DND-41 (cell line): ENCODE measurements at regions not wholly inside any gene's neighbourhood (a gene's known extent, or its start where the extent isn't known, plus 50 kb on each side); places are given as distances from the start of the nearest gene placed in this dataset.

ENCODE experiments used
- EZH2 ChIP-seq: IDR thresholded peaks from 3 replicates; pipeline ENCODE4 v1.6.1; 2012; ENCODE audit warnings: borderline replicate concordance, low read depth, mild to moderate bottlenecking, moderate library complexity, low read length, inconsistent platforms; ENCODE audit not compliant: severe bottlenecking
- TF ChIP-seq, protein P1 (sequence below): IDR thresholded peaks from 2 replicates; pipeline ENCODE4 v1.5.1; 2012; ENCODE audit warnings: borderline replicate concordance, low read length, moderate library complexity, mild to moderate bottlenecking; ENCODE audit not compliant: poor library complexity, severe bottlenecking; ENCODE audit errors: extremely low read depth

GRCh38 chr6:8939615-8940014 lies 504.3 kb upstream of the SLC35B3 start:
- TF ChIP-seq, protein P1, sequence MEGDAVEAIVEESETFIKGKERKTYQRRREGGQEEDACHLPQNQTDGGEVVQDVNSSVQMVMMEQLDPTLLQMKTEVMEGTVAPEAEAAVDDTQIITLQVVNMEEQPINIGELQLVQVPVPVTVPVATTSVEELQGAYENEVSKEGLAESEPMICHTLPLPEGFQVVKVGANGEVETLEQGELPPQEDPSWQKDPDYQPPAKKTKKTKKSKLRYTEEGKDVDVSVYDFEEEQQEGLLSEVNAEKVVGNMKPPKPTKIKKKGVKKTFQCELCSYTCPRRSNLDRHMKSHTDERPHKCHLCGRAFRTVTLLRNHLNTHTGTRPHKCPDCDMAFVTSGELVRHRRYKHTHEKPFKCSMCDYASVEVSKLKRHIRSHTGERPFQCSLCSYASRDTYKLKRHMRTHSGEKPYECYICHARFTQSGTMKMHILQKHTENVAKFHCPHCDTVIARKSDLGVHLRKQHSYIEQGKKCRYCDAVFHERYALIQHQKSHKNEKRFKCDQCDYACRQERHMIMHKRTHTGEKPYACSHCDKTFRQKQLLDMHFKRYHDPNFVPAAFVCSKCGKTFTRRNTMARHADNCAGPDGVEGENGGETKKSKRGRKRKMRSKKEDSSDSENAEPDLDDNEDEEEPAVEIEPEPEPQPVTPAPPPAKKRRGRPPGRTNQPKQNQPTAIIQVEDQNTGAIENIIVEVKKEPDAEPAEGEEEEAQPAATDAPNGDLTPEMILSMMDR, result no peak
- TF ChIP-seq EZH2, result no peak
